Panc1 (cell line): ENCODE measurements at regions not wholly inside any gene's neighbourhood (a gene's known extent, or its start where the extent isn't known, plus 50 kb on each side); places are given as distances from the start of the nearest gene placed in this dataset.

ENCODE experiments used
- ATAC-seq: fragments of 200-7000 bp; cut with Tn5 transposase; 2 replicates; pipeline ENCODE4 v1.9.1; 2020; ENCODE audit warnings: mild to moderate bottlenecking, moderate library complexity
- BruUV-seq: library from RNA; stranded (reverse); fragments of 400-500 nt; replicated peaks from 2 replicates; lab custom pipeline; 2021; lab: Mats Ljungman, UMichigan
- CTCF ChIA-PET: fragments of 300-600 bp; sonication (Branson Sonifier 250); formaldehyde crosslinking; loops from one replicate; lab custom pipeline; 2022; ENCODE audit warnings: antibody characterized with exemption; lab: Charles Lee
- POLR2A ChIA-PET: fragments of 300-600 bp; sonication (Branson Sonifier 250); formaldehyde crosslinking; loops from one replicate; lab custom pipeline; 2022; ENCODE audit warnings: antibody characterized with exemption; lab: Charles Lee
- DNase-seq: peaks from one replicate; pipeline ENCODE4 v3.0.0-alpha.2; 2010; ENCODE audit warnings: low read depth, low spot score
- H3K27ac ChIP-seq: 2 replicates; pipeline ENCODE4 v1.5.1; 2011; ENCODE audit warnings: mild to moderate bottlenecking, low read length, inconsistent platforms
- H3K27me3 ChIP-seq: fragments of 200-500 bp; sonication (Bioruptor generic); 2 replicates; pipeline ENCODE4 v1.6.0; 2014; ENCODE audit warnings: low read length, inconsistent platforms; ENCODE audit not compliant: control insufficient read depth, insufficient read depth
- H3K36me3 ChIP-seq: fragments of 200-500 bp; sonication (Bioruptor generic); 2 replicates; pipeline ENCODE4 v1.5.1; 2014; ENCODE audit warnings: inconsistent platforms, mild to moderate bottlenecking, low read length, moderate library complexity; ENCODE audit not compliant: control insufficient read depth, insufficient read depth
- H3K4me1 ChIP-seq: 2 replicates; pipeline ENCODE4 v1.5.1; 2011; ENCODE audit warnings: inconsistent platforms, mild to moderate bottlenecking, low read length, moderate library complexity; ENCODE audit not compliant: control insufficient read depth, insufficient read depth
- H3K4me3 ChIP-seq, 2 experiments: 2 replicates each; pipeline ENCODE4 v1.5.1; 2011 to 2012; ENCODE audit warnings: low read depth in 2 of 2, low read length in 2 of 2, mild to moderate bottlenecking in 2 of 2, inconsistent platforms in 1 of 2, moderate library complexity in 1 of 2
- H3K9me3 ChIP-seq: fragments of 200-500 bp; sonication (Bioruptor generic); 2 replicates; pipeline ENCODE4 v1.5.1; 2014; ENCODE audit warnings: low read depth, mild to moderate bottlenecking, inconsistent platforms, low read length, moderate library complexity; ENCODE audit not compliant: control insufficient read depth, insufficient read depth
- CTCF ChIP-seq: fragments of 450-650 bp; IDR thresholded peaks from 2 replicates; pipeline ENCODE4 v1.5.1; 2017; ENCODE audit warnings: mild to moderate bottlenecking
- POLR2AphosphoS5 ChIP-seq: IDR thresholded peaks from 2 replicates; pipeline ENCODE4 v1.6.1; 2012; ENCODE audit warnings: mild to moderate bottlenecking, low read depth, low read length, moderate library complexity
- SIN3A ChIP-seq: IDR thresholded peaks from 2 replicates; pipeline ENCODE4 v1.6.1; 2012; ENCODE audit warnings: low read depth, mild to moderate bottlenecking, low read length, moderate library complexity, borderline replicate concordance; ENCODE audit not compliant: insufficient read depth
- TCF7L2 ChIP-seq: IDR thresholded peaks from 2 replicates; pipeline ENCODE4 v1.6.1; 2011; ENCODE audit warnings: mild to moderate bottlenecking, low read depth, low read length, inconsistent platforms
- in situ Hi-C: cut with HindIII; loops from 2 replicates; pipeline ENCODE4 v1.10.0; 2016; ENCODE audit warnings: low sequenced_read_pairs, low pct_unique_long_range_greater_than_20kb
- intact Hi-C: fragments of 100-400 bp; cut with micrococcal nuclease; formaldehyde crosslinking; loops from one replicate; pipeline ENCODE4 v1.10.0; 2022; ENCODE audit not compliant: unreplicated experiment
- TF ChIP-seq, protein P1 (sequence below), 2 experiments: IDR thresholded peaks; 2 replicates each; pipeline ENCODE4 v1.6.1; 2011 to 2012; ENCODE audit warnings: low read depth in 2 of 2, control low read depth in 1 of 2, low read length in 1 of 2, mild to moderate bottlenecking in 1 of 2, moderate library complexity in 1 of 2; ENCODE audit not compliant: insufficient read depth in 1 of 2

GRCh38 chr9:17863213-17863883 is 284.5 kb downstream of the SH3GL2 start:
- in situ Hi-C loops, result no loop called here
- H3K36me3 ChIP-seq, result no peaks in the 10 kb centered on the region
- no peak overlapping the region for H3K27ac ChIP-seq
- H3K4me3 ChIP-seq, result no peak overlapping the region
- no TSS peak for BruUV-seq
- no peaks in the 10 kb centered on the region for H3K9me3 ChIP-seq
- no peaks in the 10 kb centered on the region for H3K4me1 ChIP-seq
- DNase-seq (no peak), ATAC-seq (no peak)
- intact Hi-C loops, result no loop called here
- CTCF ChIA-PET, result no interaction called here
- POLR2A ChIA-PET, result no interaction called here
- TF ChIP-seq, protein P1, sequence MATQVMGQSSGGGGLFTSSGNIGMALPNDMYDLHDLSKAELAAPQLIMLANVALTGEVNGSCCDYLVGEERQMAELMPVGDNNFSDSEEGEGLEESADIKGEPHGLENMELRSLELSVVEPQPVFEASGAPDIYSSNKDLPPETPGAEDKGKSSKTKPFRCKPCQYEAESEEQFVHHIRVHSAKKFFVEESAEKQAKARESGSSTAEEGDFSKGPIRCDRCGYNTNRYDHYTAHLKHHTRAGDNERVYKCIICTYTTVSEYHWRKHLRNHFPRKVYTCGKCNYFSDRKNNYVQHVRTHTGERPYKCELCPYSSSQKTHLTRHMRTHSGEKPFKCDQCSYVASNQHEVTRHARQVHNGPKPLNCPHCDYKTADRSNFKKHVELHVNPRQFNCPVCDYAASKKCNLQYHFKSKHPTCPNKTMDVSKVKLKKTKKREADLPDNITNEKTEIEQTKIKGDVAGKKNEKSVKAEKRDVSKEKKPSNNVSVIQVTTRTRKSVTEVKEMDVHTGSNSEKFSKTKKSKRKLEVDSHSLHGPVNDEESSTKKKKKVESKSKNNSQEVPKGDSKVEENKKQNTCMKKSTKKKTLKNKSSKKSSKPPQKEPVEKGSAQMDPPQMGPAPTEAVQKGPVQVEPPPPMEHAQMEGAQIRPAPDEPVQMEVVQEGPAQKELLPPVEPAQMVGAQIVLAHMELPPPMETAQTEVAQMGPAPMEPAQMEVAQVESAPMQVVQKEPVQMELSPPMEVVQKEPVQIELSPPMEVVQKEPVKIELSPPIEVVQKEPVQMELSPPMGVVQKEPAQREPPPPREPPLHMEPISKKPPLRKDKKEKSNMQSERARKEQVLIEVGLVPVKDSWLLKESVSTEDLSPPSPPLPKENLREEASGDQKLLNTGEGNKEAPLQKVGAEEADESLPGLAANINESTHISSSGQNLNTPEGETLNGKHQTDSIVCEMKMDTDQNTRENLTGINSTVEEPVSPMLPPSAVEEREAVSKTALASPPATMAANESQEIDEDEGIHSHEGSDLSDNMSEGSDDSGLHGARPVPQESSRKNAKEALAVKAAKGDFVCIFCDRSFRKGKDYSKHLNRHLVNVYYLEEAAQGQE (IDR thresholded peaks at IDR 0.05; ENCODE audit: insufficient read depth in 1 of 2, low read depth in 2 of 2, low read length in 1 of 2), result no peak
- TF ChIP-seq TCF7L2 (no peak), CTCF (no peak), POLR2AphosphoS5 (no peak), SIN3A (no peak)
- no peaks in the 10 kb centered on the region for H3K27me3 ChIP-seq

DNA sequence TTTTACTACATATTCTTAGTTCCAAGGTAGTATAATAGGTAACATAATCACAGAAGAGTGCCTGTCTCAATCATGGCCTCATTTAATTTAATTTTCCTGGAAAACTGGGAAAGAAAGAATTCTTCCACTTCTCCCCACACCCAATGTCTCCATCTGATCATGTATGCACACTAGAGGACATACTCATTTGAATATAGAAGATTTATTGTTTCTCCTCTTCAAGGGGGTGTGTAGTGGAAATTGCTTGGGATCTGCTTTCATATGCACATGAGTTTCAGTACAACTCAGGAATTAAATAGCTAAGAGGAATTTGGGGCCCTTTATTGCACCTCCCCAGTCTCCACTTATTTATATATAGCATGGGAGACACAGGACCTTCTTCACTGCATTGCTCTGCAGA is 285.1 kb downstream of the SH3GL2 start:
- Histone ChIP-seq H3K4me1 (no peaks in the 10 kb centered on the region), H3K27ac (no peak overlapping the region), H3K36me3 (no peaks in the 10 kb centered on the region), H3K4me3 (no peak overlapping the region), H3K9me3 (no peaks in the 10 kb centered on the region), H3K27me3 (no peaks in the 10 kb centered on the region)
- ATAC-seq (no peak), DNase-seq (no peak)
- TF ChIP-seq, protein P1 (IDR thresholded peaks at IDR 0.05; ENCODE audit: insufficient read depth in 1 of 2, low read depth in 2 of 2, low read length in 1 of 2), result no peak
- TF ChIP-seq POLR2AphosphoS5 (no peak), CTCF (no peak), SIN3A (no peak), TCF7L2 (no peak)
- ChIA-PET CTCF (no interaction called here), POLR2A (no interaction called here)
- in situ Hi-C loops, result no loop called here
- BruUV-seq, result no TSS peak
- intact Hi-C loops, result no loop called here
